Endothelial cell of umbilical vein (primary cell): ENCODE measurements at regions not wholly inside any gene's neighbourhood (a gene's known extent, or its start where the extent isn't known, plus 50 kb on each side); places are given as distances from the start of the nearest gene placed in this dataset.

Experiments
- BruUV-seq: library from RNA; stranded (reverse); fragments of 400-500 nt; replicated peaks from 2 replicates; lab custom pipeline; 2021; lab: Mats Ljungman, UMichigan
- CTCF ChIA-PET: fragments of 300-600, 350-600 bp; sonication (Branson Sonifier 250); formaldehyde crosslinking; loops from one replicate; lab custom pipeline; 2021; ENCODE audit warnings: antibody characterized with exemption, inconsistent platforms; lab: Charles Lee
- POLR2A ChIA-PET: fragments of 300-600, 350-600 bp; sonication (Branson Sonifier 250); formaldehyde crosslinking; loops from one replicate; lab custom pipeline; 2021; ENCODE audit warnings: antibody characterized with exemption, inconsistent platforms; lab: Charles Lee
- DNase-seq: peaks from one replicate; pipeline ENCODE4 v3.0.0-alpha.2; 2011; ENCODE audit warnings: low read depth, low spot score
- FAIRE-seq: peaks from 2 replicates; lab custom pipeline; 2011; peaks lifted over from hg19 to GRCh38; lab: Jason Lieb, UNC
- H2AFZ ChIP-seq: 2 replicates; pipeline ENCODE4 v1.6.0; 2012; ENCODE audit warnings: low read depth, low read length, control low read depth, inconsistent platforms
- H3K27ac ChIP-seq: 2 replicates; pipeline ENCODE4 v1.5.1; 2011; ENCODE audit warnings: low read depth, mild to moderate bottlenecking, control low read depth, low read length, moderate library complexity; ENCODE audit not compliant: insufficient read depth
- H3K27me3 ChIP-seq, 2 experiments: 2 replicates each; pipeline versions ENCODE4 v1.6.0 to v1.6.1; 2011; ENCODE audit warnings: low read length in 2 of 2, mixed read lengths in 1 of 2; ENCODE audit not compliant: control insufficient read depth in 2 of 2, insufficient read depth in 2 of 2
- H3K36me3 ChIP-seq, 2 experiments: 2 replicates in 1 of 2; 3 replicates in 1 of 2; pipeline ENCODE4 v1.5.1; 2011; ENCODE audit warnings: low read length in 2 of 2, mild to moderate bottlenecking in 1 of 2, moderate library complexity in 1 of 2; ENCODE audit not compliant: control insufficient read depth in 2 of 2, insufficient read depth in 2 of 2; ENCODE audit errors: extremely low read depth in 1 of 2
- H3K4me1 ChIP-seq: 3 replicates; pipeline ENCODE4 v1.5.1; 2011; ENCODE audit warnings: mild to moderate bottlenecking, low read length; ENCODE audit not compliant: control insufficient read depth, insufficient read depth; ENCODE audit errors: extremely low read depth
- H3K4me2 ChIP-seq: 2 replicates; pipeline ENCODE4 v1.6.1; 2011; ENCODE audit warnings: low read length, control low read depth, mixed read lengths; ENCODE audit not compliant: insufficient read depth
- H3K4me3 ChIP-seq, 3 experiments: fragments of 200-600 bp in 1 of 3; sonication (generic), shearing (Covaris generic) in 1 of 3; replicated peaks in 1 of 3; 2 replicates each; pipeline ENCODE4 v1.5.1; 2011 to 2016; ENCODE audit warnings: control low read depth in 3 of 3, low read length in 3 of 3, mild to moderate bottlenecking in 2 of 3, inconsistent platforms in 1 of 3, low read depth in 1 of 3, moderate library complexity in 1 of 3; ENCODE audit not compliant: insufficient read depth in 1 of 3
- H3K79me2 ChIP-seq: 2 replicates; pipeline ENCODE4 v1.6.0; 2012; ENCODE audit warnings: low read length, inconsistent platforms; ENCODE audit not compliant: control insufficient read depth, insufficient read depth
- H3K9ac ChIP-seq: replicated peaks from 2 replicates; pipeline ENCODE3; 2011; ENCODE audit warnings: low read length, control low read depth; ENCODE audit not compliant: insufficient read depth; ENCODE audit errors: extremely low read depth
- H3K9me1 ChIP-seq: replicated peaks from 3 replicates; pipeline ENCODE4 v1.6.0; 2011; ENCODE audit warnings: mild to moderate bottlenecking, low read length; ENCODE audit not compliant: control insufficient read depth, insufficient read depth; ENCODE audit errors: extremely low read depth
- H3K9me3 ChIP-seq: replicated peaks from 2 replicates; pipeline ENCODE4 v1.5.1; 2012; ENCODE audit warnings: low read length, inconsistent platforms; ENCODE audit not compliant: control insufficient read depth, insufficient read depth
- H4K20me1 ChIP-seq: replicated peaks from 2 replicates; pipeline ENCODE3; 2011; ENCODE audit warnings: mild to moderate bottlenecking, low read length; ENCODE audit not compliant: control insufficient read depth, insufficient read depth; ENCODE audit errors: extremely low read depth
- EZH2 ChIP-seq: IDR thresholded peaks from 2 replicates; pipeline ENCODE4 v1.6.1; 2012; ENCODE audit warnings: borderline replicate concordance, low read depth, mild to moderate bottlenecking, moderate library complexity, low read length, inconsistent platforms; ENCODE audit not compliant: severe bottlenecking
- FOS ChIP-seq: IDR thresholded peaks from 2 replicates; pipeline ENCODE4 v1.6.1; 2011; ENCODE audit warnings: mild to moderate bottlenecking, low read length, moderate library complexity, borderline replicate concordance; ENCODE audit not compliant: insufficient read depth
- GATA2 ChIP-seq: IDR thresholded peaks from 2 replicates; pipeline ENCODE4 v1.7.0; 2011; ENCODE audit warnings: low read depth, mild to moderate bottlenecking, moderate library complexity, mixed read lengths, low read length; ENCODE audit not compliant: insufficient read length, insufficient read depth
- JUN ChIP-seq: IDR thresholded peaks from 2 replicates; pipeline ENCODE4 v1.6.1; 2011; ENCODE audit warnings: borderline replicate concordance, low read depth; ENCODE audit not compliant: insufficient read length, insufficient read depth
- MYC ChIP-seq: IDR thresholded peaks from one replicate; pipeline ENCODE4 v1.6.1; 2011; ENCODE audit warnings: mild to moderate bottlenecking, low read depth, low read length
- POLR2AphosphoS5 ChIP-seq: IDR thresholded peaks from 2 replicates; pipeline ENCODE4 v1.6.1; 2012; ENCODE audit warnings: low read depth, mild to moderate bottlenecking, control low read depth, low read length, moderate library complexity; ENCODE audit not compliant: insufficient read depth
- dilution Hi-C: fragments of 300-500 bp; cut with MboI; formaldehyde crosslinking; loops from one replicate; pipeline ENCODE4 v1.15.0; 2019; ENCODE audit warnings: low sequenced_read_pairs; ENCODE audit not compliant: extremely low pct_ligation_motif_present
- intact Hi-C: fragments of 100-400 bp; cut with micrococcal nuclease; formaldehyde crosslinking; loops from one replicate; pipeline ENCODE4 v1.10.0; 2022
- TF ChIP-seq, protein P1 (sequence below): IDR thresholded peaks from 2 replicates; pipeline ENCODE4 v1.6.1; 2011; ENCODE audit not compliant: insufficient read depth, insufficient read length

DNA sequence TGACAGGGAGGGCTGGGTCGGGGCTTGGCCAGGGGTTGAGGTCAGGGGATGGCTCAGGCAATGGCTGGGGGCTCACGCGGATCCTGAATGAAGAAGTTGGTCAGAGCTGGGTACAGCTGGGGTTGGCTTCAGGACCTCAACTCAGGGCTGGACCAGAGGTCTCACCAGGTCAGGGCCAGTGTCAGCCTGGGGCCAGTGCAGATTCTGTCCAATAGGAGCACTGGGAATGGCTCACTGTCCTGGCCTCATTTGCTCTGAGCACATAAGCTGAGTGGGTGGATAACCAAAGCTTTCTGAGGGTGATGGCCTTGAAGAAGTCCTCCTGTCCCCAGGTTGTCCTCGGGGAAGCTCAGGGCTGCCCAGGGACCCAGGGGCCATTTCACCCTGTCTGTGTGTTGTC is 54.9 kb upstream of the PCBD1 start:
- no peak overlapping the region for H3K4me2 ChIP-seq
- no peak overlapping the region for H3K27ac ChIP-seq
- H4K20me1 ChIP-seq: peaks cover 3% of the 10 kb centered on the region
- H3K27me3 ChIP-seq: peaks cover 0 to 3% of the 10 kb centered on the region in 2 experiments
- no peaks in the 10 kb centered on the region for H3K36me3 ChIP-seq
- no peaks in the 10 kb centered on the region for H3K4me1 ChIP-seq
- intact Hi-C loops (no loop called here), dilution Hi-C loops (no loop called here)
- no peak overlapping the region for H3K4me3 ChIP-seq
- H3K79me2 ChIP-seq: no peaks in the 10 kb centered on the region
- H3K9me1 ChIP-seq: no peaks in the 10 kb centered on the region
- ChIA-PET POLR2A (no interaction called here), CTCF (interaction anchor here (1.2 to 1.4 kb wide), 2 partner anchors 17 to 327 kb away, joined by 4 to 5 read pairs; no protein-coding TSS in a partner anchor)
- TF ChIP-seq GATA2 (no peak), JUN (no peak), FOS (no peak), POLR2AphosphoS5 (no peak), EZH2 (no peak)
- TF ChIP-seq, protein P1, sequence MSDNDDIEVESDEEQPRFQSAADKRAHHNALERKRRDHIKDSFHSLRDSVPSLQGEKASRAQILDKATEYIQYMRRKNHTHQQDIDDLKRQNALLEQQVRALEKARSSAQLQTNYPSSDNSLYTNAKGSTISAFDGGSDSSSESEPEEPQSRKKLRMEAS: no peak
- no peak overlapping the region for H2AFZ ChIP-seq
- no peak for DNase-seq
- no TSS peak for BruUV-seq
- H3K9me3 ChIP-seq: no peaks in the 10 kb centered on the region
- no peak for FAIRE-seq
- no peak overlapping the region for H3K9ac ChIP-seq

DNA sequence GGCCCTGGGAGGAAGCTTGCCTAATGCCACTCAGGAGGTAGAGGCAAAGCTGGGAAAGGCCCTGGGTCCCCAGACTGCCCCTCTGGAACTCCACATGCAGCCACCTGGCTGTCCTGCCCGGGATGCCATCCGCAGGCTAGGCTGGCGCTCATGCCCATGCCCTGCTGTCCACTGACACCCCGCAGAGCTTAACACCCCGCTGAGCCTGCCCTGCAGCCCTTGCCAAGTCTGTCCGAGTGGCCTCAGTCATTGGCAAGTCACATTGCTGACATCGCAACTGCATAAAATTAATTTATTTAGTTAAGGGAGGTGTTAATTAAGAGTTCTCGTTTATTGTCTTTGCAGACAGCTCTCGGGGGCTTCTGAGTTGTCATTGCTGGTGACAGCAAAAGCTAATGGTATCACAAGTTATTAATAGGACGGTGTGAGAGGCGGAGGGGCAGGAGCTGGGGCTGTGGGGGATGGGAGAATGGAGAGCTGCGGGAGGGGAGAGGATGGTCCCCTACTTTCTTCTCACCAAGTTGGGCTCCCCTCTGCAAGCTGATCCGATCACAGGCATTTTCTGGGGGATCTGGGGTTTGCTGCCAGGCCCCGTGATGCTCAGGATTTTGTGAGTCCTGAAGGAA is 55.6 kb upstream of the PCBD1 start:
- no peak overlapping the region for H2AFZ ChIP-seq
- dilution Hi-C loops: no loop called here
- POLR2A ChIA-PET: no interaction called here

More for the DNA sequence above, 55.6 kb upstream of the PCBD1 start:
- CTCF ChIA-PET: interaction anchor here (0.6 to 1.6 kb wide), 4 partner anchors 18 to 1980 kb away, joined by 3 to 5 read pairs (median 4); no protein-coding TSS in a partner anchor
- Histone ChIP-seq H3K4me3 (no peak overlapping the region), H3K27me3 (peaks cover 0 to 5% of the 10 kb centered on the region in 2 experiments), H3K9me1 (no peaks in the 10 kb centered on the region), H3K36me3 (no peaks in the 10 kb centered on the region), H3K27ac (no peak overlapping the region), H3K79me2 (no peaks in the 10 kb centered on the region), H3K4me1 (no peaks in the 10 kb centered on the region), H3K4me2 (no peak overlapping the region), H4K20me1 (peaks cover 3% of the 10 kb centered on the region), H3K9ac (no peak overlapping the region), H3K9me3 (no peaks in the 10 kb centered on the region)
- intact Hi-C loops: no loop called here
- DNase-seq (no peak), FAIRE-seq (no peak)
- no TSS peak for BruUV-seq
- no peak for TF ChIP-seq MYC
